ENCODE measurements at regions not wholly inside any gene's neighbourhood (a gene's known extent, or its start where the extent isn't known, plus 50 kb on each side); places are given as distances from the start of the nearest gene placed in this dataset.
"Not testable (repeated sequence)": the region's sequence is repeated elsewhere in the genome, so short reads cannot be mapped to it uniquely, and the experiment has no call there.

DNA sequence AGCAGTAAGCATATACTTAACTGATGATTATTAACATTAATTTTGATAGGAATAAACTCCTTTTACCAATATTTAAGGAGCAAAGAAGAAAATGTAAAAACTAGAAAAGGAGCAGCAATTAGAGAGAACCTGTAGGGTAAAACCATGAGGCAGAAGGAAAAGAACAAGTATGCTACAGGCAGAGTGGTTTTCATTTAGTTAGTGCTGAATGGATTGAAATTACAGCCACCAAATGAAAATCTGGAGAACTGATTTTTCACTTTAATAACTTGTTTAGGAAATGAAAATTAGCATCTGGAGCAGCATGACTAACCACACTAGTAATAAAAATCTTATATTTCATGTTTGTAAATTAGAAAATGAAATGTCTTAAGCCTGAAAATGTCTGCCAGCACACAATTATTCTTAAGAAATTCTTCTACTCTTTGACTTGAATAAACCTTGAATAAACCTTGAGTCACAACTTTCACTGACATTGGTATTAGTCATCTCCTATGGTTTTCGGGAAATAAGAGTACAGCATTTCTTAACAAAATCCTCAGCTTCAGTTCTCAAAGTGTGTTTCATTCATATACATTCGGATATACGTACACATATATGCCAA, 1504.9 kb upstream of the C9orf72 start:
- no peak for TF ChIP-seq ZNF274 (IDR thresholded peaks at IDR 0.05; ENCODE audit: low read depth, low read length)
- H3K4me3 ChIP-seq (ENCODE audit: low read length): no peak overlapping the region

DNA sequence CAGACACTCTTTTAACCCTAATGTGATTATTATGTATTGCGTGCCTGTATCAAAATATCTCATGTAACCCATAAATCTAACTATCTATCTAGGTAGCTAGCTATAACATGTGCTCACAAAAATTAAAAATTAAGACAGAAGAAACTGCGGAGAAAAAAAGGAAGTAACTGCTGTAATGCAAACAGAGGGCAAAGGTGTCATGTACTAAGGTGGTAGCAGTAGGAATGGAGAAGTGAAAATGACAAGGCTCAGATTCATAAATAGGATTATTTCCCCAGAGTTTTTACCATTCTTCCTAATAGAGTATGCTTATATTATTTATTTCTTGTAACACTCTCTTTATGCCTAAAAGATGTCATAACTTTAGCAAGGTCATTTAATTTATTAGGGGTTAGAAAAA, 1527.5 kb upstream of the C9orf72 start:
- H3K4me3 ChIP-seq (ENCODE audit: low read length): no peak overlapping the region
- TF ChIP-seq ZNF274 (IDR thresholded peaks at IDR 0.05; ENCODE audit: low read depth, low read length): no peak

DNA sequence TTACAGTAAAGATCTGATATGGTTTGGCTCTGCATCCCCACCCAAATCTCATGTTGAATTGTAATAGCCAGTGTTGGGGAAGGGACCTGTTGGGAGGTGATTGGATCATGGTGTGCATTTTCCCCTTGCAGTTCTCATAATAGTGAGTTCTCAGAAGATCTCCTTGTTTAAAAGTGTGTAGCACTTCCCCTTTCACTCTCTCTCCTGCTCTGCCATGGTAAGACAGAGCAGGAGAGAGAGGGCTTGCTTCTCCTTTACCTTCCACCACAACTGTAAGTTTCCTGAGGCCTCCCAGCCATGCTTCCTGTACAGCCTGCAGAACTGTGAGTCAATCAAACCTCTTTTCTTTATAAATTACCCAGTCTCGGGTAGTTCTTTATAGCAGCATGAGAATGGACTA, 1530.9 kb upstream of the C9orf72 start:
- not testable (repeated sequence) for H3K4me3 ChIP-seq (ENCODE audit: low read length)

DNA sequence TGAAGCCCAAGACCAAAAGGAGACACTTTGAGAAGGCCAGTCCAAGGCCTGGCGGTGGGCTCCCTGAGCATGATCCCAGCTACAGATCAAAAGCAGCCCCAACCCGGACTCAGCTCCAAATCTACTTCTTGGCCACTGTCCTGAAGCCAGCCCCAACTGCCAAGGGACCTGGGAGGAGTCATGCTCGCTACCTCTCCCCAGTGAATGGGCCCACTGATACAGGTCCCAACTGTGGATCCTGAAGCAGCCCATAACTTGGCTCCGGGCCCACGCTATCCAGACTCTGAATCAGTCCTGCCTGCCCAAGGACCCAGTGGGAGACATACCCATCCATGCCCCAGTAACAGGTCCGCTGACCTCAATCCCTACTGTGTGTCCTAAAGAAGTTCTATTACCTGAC, 1545.3 kb upstream of the C9orf72 start:
- H3K4me3 ChIP-seq (ENCODE audit: low read length): no peak overlapping the region
- no peak for TF ChIP-seq ZNF274 (IDR thresholded peaks at IDR 0.05; ENCODE audit: low read depth, low read length)

DNA sequence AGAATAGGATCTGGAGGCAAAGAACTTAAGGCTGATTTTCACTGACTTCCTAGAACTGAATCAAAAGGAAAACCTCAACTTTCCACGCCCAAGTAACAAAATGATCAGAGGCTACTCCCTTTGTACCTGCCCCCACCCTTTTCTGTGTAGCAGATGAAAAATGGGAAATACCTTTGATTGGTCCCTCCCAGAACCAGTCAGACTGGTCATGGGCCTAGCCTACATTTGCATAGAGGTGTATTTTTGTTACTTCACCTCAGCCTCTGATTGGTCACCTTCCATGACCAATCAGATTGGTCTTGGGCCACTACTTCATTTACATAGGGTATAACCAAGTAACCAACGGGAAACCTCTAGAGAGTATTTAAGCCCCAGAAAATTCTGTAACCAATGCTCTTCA, 1553.5 kb upstream of the C9orf72 start:
- H3K4me3 ChIP-seq (ENCODE audit: low read length): no peak overlapping the region
- TF ChIP-seq ZNF274 (IDR thresholded peaks at IDR 0.05; ENCODE audit: low read depth, low read length): no peak

DNA sequence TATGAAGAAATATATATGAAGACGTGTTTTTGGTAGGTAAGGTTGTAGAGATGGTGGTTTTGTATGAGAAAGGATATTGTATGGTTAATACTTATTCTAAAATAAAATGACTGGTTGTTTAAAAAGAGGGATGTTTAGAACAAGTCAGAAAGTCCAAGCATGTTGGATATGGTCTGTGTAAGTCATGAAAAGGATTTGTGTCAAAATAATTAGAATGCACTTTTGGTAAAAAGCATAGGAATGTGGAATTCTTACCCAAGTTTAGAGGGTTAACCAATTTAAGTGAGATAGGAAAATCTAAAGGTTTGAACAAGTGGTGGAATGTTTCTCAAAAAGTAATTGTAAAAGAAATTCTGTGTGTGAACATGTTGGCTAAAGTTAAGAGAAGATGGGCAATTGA, 1556.5 kb upstream of the C9orf72 start:
- no peak overlapping the region for H3K4me3 ChIP-seq (ENCODE audit: low read length)
- no peak for TF ChIP-seq ZNF274 (IDR thresholded peaks at IDR 0.05; ENCODE audit: low read depth, low read length)

DNA sequence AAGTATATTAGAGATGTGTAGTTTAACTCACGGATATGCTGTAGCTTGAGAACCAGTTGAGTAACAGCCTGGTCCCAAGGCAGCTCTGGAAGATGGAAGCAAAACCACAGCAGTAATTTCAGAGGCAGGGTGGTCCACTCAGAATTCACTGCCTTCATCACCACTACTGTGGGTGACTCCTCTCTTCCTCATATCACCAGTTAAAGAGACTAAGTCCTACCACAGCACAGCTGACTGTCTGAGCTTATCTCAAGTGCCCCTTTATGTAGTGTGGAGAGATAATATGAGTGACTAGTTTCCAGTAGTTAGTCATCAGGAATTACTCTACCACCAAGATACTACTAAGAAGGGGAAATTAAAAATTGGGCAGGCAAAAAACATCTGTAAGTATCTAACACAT, 1571.2 kb upstream of the C9orf72 start:
- TF ChIP-seq ZNF274 (IDR thresholded peaks at IDR 0.05; ENCODE audit: low read depth, low read length): no peak
- H3K4me3 ChIP-seq (ENCODE audit: low read length): no peak overlapping the region

DNA sequence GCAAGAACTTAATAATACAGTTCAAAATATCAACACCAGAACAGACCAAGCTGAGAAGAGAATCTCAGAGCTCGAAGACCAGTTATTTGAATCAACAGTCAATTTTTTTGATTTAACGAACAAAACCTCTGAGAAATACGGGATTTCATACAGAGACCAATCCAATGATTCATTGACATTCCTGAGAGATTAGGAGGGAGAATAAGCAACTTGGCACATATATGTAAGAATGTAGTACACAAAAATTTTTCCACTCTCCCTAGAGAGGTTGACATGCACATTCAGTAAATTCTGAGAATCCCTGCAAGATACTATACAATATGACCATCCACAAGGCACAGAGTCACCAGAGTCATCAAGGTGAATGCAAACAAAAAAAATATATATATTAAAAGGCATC, 1577.3 kb upstream of the C9orf72 start:
- no peak overlapping the region for H3K4me3 ChIP-seq (ENCODE audit: low read length)
- TF ChIP-seq ZNF274 (IDR thresholded peaks at IDR 0.05; ENCODE audit: low read depth, low read length): no peak

DNA sequence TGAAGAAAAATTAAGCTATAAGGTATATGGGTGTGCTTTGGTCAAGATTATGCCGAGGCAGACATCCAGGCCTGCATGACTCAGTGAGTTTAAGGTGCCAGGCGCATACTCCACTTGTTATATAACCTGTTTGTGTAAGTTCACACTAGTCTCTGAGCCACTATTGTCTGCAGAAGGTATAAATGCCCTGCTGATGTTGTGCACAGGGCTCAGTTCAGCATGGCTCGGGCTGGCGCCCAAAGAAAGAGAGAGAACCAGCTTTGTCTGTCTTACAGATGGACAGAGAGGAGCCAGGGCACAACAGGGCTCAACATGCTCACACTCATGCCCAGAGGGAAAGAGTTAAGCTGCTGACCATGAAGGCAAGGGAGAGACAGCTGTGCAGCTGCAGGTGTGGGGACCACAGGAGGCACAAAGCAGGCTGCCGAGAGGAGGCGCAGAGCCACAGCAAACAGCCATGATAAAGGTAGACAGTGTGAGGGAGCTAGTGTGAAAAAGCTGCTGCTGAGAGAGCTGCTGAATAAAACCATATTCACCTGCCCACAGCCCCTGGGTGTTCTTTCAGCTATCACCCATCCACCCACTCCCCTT, 1587.6 kb upstream of the C9orf72 start:
- no peak overlapping the region for H3K4me3 ChIP-seq (ENCODE audit: low read length)
- no peak for TF ChIP-seq ZNF274 (IDR thresholded peaks at IDR 0.05; ENCODE audit: low read depth, low read length)

DNA sequence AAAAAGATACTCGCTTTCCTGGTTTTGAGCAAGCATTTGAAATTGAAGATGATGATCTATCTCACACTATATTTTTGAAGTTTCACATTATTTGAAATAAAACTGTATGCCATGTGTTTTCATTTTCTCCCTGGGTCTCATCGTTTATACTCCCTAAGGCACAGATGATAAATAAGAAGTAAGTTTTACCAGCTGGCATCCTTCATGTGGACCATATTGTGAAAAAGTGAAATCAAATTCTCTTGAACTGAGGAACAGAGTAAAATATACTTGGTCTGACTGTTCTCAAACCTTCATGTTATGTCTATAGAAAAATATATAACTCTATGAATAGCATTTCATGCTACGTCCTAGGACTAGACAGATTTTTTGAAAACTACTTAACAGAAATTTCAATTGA, 1600.9 kb upstream of the C9orf72 start:
- no peak for TF ChIP-seq ZNF274 (IDR thresholded peaks at IDR 0.05; ENCODE audit: low read depth, low read length)
- H3K4me3 ChIP-seq (ENCODE audit: low read length): no peak overlapping the region

DNA sequence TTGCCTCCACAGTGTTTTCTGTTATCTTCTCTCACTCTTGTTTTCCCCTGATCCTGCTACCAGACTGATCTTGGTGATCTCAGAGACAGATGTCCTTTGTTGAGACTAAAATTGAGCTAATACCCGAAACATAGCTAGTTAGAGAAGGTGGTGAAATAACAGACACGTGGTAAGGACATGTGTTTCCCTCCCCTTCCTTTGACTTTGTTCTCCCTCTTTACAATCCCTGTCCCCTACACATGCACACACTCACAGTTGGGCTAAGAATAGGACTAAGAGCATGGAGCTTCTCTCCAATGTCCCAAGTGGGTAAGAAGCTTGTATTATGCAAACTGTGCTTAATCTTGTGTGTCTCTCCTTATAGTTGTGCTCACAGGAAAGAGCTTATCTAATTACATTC, 1603.0 kb upstream of the C9orf72 start:
- no peak for TF ChIP-seq ZNF274 (IDR thresholded peaks at IDR 0.05; ENCODE audit: low read depth, low read length)
- H3K4me3 ChIP-seq (ENCODE audit: low read length): no peak overlapping the region

DNA sequence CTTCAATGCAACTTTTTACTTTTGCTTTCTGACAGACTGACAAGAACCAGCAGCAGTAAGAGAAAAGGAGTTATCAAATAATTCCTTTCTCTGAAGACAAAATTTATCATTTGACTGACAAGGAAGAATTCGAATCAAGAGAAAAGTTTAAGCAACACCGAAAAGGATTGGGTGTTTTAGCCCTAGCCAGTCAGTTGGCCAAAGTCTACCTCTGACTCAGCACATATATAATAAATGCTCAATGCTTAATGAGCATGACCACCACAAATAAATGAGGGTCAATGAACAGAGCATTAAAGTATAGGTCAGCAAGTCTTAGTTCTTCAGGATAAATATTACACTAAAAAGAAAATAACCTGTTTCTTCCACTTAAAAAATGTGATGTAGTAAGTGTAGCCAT, 1603.5 kb upstream of the C9orf72 start:
- TF ChIP-seq ZNF274 (IDR thresholded peaks at IDR 0.05; ENCODE audit: low read depth, low read length): no peak
- H3K4me3 ChIP-seq (ENCODE audit: low read length): no peak overlapping the region

DNA sequence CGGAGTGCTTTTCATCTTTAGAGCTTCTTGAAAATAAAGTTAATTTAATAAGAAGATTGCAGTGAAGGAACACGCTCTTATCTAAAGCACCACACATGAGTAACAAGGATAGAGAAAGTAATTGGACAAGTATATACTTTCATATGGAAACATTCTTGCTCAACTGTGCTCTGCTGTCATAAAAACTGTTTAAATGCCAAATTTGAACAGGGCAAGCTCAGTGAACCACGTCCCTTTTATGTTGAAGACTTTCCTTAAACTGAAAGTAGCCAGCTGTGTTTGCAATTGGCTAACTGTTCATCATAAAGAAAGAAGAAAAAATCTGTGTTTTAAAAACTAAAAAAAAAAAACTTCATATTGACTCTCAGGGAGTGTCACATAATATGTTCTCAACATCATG, 1610.7 kb upstream of the C9orf72 start:
- no peak overlapping the region for H3K4me3 ChIP-seq (ENCODE audit: low read length)
- TF ChIP-seq ZNF274 (IDR thresholded peaks at IDR 0.05; ENCODE audit: low read depth, low read length): no peak

DNA sequence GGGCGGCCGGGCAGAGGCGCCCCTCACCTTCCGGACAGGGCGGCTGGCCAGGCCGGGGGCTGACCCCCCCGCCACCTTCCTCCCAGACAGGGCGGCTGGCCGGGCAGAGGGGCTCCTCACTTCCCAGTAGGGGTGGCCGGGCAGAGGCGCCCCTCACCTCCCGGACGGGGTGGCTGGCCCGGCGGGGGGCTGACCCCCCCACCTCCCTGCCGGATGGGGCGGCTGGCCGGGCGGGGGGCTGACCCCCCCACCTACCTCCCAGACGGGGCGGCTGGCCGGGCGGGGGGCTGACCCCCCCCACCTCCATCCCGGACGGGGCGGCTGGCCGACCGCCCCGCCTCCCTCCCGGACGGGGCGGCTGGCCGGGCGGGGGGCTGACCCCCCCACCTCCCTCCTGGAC, 1615.5 kb upstream of the C9orf72 start:
- not testable (repeated sequence) for H3K4me3 ChIP-seq (ENCODE audit: low read length)

DNA sequence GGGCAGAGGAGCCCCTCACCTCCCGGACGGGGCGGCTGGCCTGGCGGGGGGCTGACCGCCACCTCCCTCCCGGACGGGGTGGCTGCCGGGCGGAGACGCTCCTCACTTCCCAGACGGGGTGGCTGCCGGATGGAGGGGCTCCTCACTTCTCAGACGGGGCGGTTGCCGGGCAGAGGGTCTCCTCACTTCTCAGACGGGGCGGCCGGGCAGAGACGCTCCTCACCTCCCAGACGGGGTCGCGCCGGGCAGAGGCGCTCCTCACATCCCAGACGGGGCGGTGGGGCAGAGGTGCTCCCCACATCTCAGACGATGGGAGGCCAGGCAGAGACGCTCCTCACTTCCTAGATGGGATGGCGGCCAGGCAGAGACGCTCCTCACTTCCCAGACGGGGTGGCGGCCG, 1615.9 kb upstream of the C9orf72 start:
- H3K4me3 ChIP-seq (ENCODE audit: low read length): not testable (repeated sequence)

DNA sequence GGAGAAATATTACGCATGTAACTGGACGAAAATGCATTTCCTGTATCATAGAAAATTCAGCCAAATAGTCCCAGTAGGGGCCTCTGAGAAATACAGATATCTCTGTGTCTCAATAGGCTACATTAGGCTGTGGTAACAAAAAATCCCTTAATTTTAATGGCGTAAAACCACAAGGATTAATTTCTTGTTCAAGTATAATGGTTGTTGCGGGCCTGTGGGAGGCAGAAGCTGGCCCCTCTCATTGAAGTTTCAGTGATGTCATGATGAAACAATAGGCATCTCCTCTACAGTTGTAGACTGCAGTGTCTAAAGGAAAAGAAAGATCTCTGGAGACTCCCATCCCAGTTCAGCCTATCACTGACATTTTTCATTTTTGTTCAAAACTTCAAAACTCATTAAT, 1625.6 kb upstream of the C9orf72 start:
- TF ChIP-seq ZNF274 (IDR thresholded peaks at IDR 0.05; ENCODE audit: low read depth, low read length): no peak
- no peak overlapping the region for H3K4me3 ChIP-seq (ENCODE audit: low read length)

Measured in GM08714 (cell line).